ENCODE measurements at regions not wholly inside any gene's neighbourhood (a gene's known extent, or its start where the extent isn't known, plus 50 kb on each side); places are given as distances from the start of the nearest gene placed in this dataset.
"Not testable (repeated sequence)": the region's sequence is repeated elsewhere in the genome, so short reads cannot be mapped to it uniquely, and the experiment has no call there.

- Histone ChIP-seq H3K4me3 (no peak overlapping the region), H3K27me3 (no peaks in the 10 kb centered on the region), H3K9me3 (no peaks in the 10 kb centered on the region), H3K36me3 (no peaks in the 10 kb centered on the region)
- DNase-seq: peak; percentile 0
These were observed 477.6 kb upstream of the GRID2 start for GRCh38 chr4:91826186-91826585.

GRCh38 chr4:91827914-91828313 lies 475.9 kb upstream of the GRID2 start:
- DNase-seq: no peak
- H3K4me3 ChIP-seq: no peak overlapping the region
- no peaks in the 10 kb centered on the region for H3K27me3 ChIP-seq
- H3K36me3 ChIP-seq: no peaks in the 10 kb centered on the region
- no peaks in the 10 kb centered on the region for H3K9me3 ChIP-seq

- H3K4me3 ChIP-seq: no peak overlapping the region
- H3K9me3 ChIP-seq: no peaks in the 10 kb centered on the region
- DNase-seq: no peak
- H3K36me3 ChIP-seq: no peaks in the 10 kb centered on the region
- H3K27me3 ChIP-seq: no peaks in the 10 kb centered on the region
These were observed 474.2 kb upstream of the GRID2 start for GRCh38 chr4:91829531-91829930.

GRCh38 chr4:91830681-91831395 lies 472.9 kb upstream of the GRID2 start:
- H3K27me3 ChIP-seq: no peaks in the 10 kb centered on the region
- H3K36me3 ChIP-seq: no peaks in the 10 kb centered on the region
- H3K4me3 ChIP-seq: no peak overlapping the region
- DNase-seq: no peak
- H3K9me3 ChIP-seq: no peaks in the 10 kb centered on the region

- Histone ChIP-seq H3K27me3 (no peaks in the 10 kb centered on the region), H3K36me3 (no peaks in the 10 kb centered on the region), H3K9me3 (no peaks in the 10 kb centered on the region), H3K4me3 (no peak overlapping the region)
- no peak for DNase-seq
These were observed 466.1 kb upstream of the GRID2 start for GRCh38 chr4:91837608-91838029.

GRCh38 chr4:91838181-91838861 lies 465.4 kb upstream of the GRID2 start:
- DNase-seq: no peak
- Histone ChIP-seq H3K4me3 (no peak overlapping the region), H3K27me3 (no peaks in the 10 kb centered on the region), H3K9me3 (no peaks in the 10 kb centered on the region), H3K36me3 (no peaks in the 10 kb centered on the region)

GRCh38 chr4:91840359-91840758 lies 463.4 kb upstream of the GRID2 start:
- Histone ChIP-seq H3K9me3 (no peaks in the 10 kb centered on the region), H3K4me3 (no peak overlapping the region), H3K36me3 (no peaks in the 10 kb centered on the region), H3K27me3 (no peaks in the 10 kb centered on the region)
- no peak for DNase-seq

GRCh38 chr4:91846233-91846632 lies 457.5 kb upstream of the GRID2 start:
- no peak overlapping the region for H3K4me3 ChIP-seq
- H3K9me3 ChIP-seq: no peaks in the 10 kb centered on the region
- no peak for DNase-seq
- H3K27me3 ChIP-seq: no peaks in the 10 kb centered on the region
- no peaks in the 10 kb centered on the region for H3K36me3 ChIP-seq

- no peaks in the 10 kb centered on the region for H3K9me3 ChIP-seq
- no peaks in the 10 kb centered on the region for H3K36me3 ChIP-seq
- DNase-seq: no peak
- H3K27me3 ChIP-seq: no peaks in the 10 kb centered on the region
- H3K4me3 ChIP-seq: no peak overlapping the region
These were observed 452.3 kb upstream of the GRID2 start for GRCh38 chr4:91851456-91851855.

- Histone ChIP-seq H3K36me3 (no peaks in the 10 kb centered on the region), H3K4me3 (no peak overlapping the region), H3K9me3 (no peaks in the 10 kb centered on the region), H3K27me3 (no peaks in the 10 kb centered on the region)
- no peak for DNase-seq
These were observed 415.8 kb upstream of the GRID2 start for GRCh38 chr4:91887926-91888325.

- DNase-seq, H3K4me3 ChIP-seq, H3K27me3 ChIP-seq, H3K9me3 ChIP-seq, H3K36me3 ChIP-seq: not testable (repeated sequence)
These were observed 412.5 kb upstream of the GRID2 start for GRCh38 chr4:91891217-91891616.

- no peaks in the 10 kb centered on the region for H3K9me3 ChIP-seq
- H3K36me3 ChIP-seq: no peaks in the 10 kb centered on the region
These were observed 409.8 kb upstream of the GRID2 start for GRCh38 chr4:91894006-91894405.

GRCh38 chr4:91904556-91904955 lies 399.2 kb upstream of the GRID2 start:
- no peaks in the 10 kb centered on the region for H3K27me3 ChIP-seq
- H3K9me3 ChIP-seq: no peaks in the 10 kb centered on the region
- no peak for DNase-seq
- H3K4me3 ChIP-seq: no peak overlapping the region
- no peaks in the 10 kb centered on the region for H3K36me3 ChIP-seq

More at GRCh38 chr4:91894006-91894405, 409.8 kb upstream of the GRID2 start:
- Histone ChIP-seq H3K4me3 (no peak overlapping the region), H3K27me3 (no peaks in the 10 kb centered on the region)
- DNase-seq: no peak

GRCh38 chr4:91909963-91910362 lies 393.8 kb upstream of the GRID2 start:
- H3K4me3 ChIP-seq: no peak overlapping the region
- no peaks in the 10 kb centered on the region for H3K9me3 ChIP-seq
- H3K36me3 ChIP-seq: no peaks in the 10 kb centered on the region
- no peak for DNase-seq
- no peaks in the 10 kb centered on the region for H3K27me3 ChIP-seq

GRCh38 chr4:91914176-91914804 lies 389.5 kb upstream of the GRID2 start:
- Histone ChIP-seq H3K36me3 (no peaks in the 10 kb centered on the region), H3K27me3 (no peaks in the 10 kb centered on the region), H3K4me3 (no peak overlapping the region), H3K9me3 (no peaks in the 10 kb centered on the region)
- no peak for DNase-seq

GRCh38 chr4:91916219-91916618 lies 387.5 kb upstream of the GRID2 start:
- no peak for DNase-seq

GRCh38 chr4:91924625-91925024 lies 379.1 kb upstream of the GRID2 start:
- Histone ChIP-seq H3K27me3 (no peaks in the 10 kb centered on the region), H3K9me3 (no peaks in the 10 kb centered on the region), H3K4me3 (no peak overlapping the region), H3K36me3 (no peaks in the 10 kb centered on the region)
- DNase-seq: no peak

More at GRCh38 chr4:91916219-91916618, 387.5 kb upstream of the GRID2 start:
- H3K4me3 ChIP-seq: no peak overlapping the region
- H3K9me3 ChIP-seq: no peaks in the 10 kb centered on the region
- no peaks in the 10 kb centered on the region for H3K36me3 ChIP-seq
- no peaks in the 10 kb centered on the region for H3K27me3 ChIP-seq

GRCh38 chr4:91935217-91935616 lies 368.5 kb upstream of the GRID2 start:
- H3K27me3 ChIP-seq: no peaks in the 10 kb centered on the region
- no peaks in the 10 kb centered on the region for H3K9me3 ChIP-seq
- no peak overlapping the region for H3K4me3 ChIP-seq
- no peak for DNase-seq
- H3K36me3 ChIP-seq: no peaks in the 10 kb centered on the region

Data from MG63 (cell line).